Fibroblast of the aortic adventitia (primary cell): ENCODE measurements at regions not wholly inside any gene's neighbourhood (a gene's known extent, or its start where the extent isn't known, plus 50 kb on each side); places are given as distances from the start of the nearest gene placed in this dataset.
"Not testable (repeated sequence)": the region's sequence is repeated elsewhere in the genome, so short reads cannot be mapped to it uniquely, and the experiment has no call there.

Experiments used
- DNase-seq: peaks from one replicate; pipeline ENCODE4 v3.0.0-alpha.2; 2010; ENCODE audit warnings: low read depth
- H3K4me3 ChIP-seq: 2 replicates; pipeline ENCODE4 v1.5.1; 2011; ENCODE audit warnings: low read depth, mild to moderate bottlenecking, control low read depth, low read length, moderate library complexity
- TF ChIP-seq, protein P1 (sequence below): IDR thresholded peaks from 2 replicates; pipeline ENCODE4 v1.5.1; 2011; ENCODE audit warnings: mild to moderate bottlenecking, low read length, control low read depth, inconsistent platforms; ENCODE audit not compliant: insufficient read depth

DNA sequence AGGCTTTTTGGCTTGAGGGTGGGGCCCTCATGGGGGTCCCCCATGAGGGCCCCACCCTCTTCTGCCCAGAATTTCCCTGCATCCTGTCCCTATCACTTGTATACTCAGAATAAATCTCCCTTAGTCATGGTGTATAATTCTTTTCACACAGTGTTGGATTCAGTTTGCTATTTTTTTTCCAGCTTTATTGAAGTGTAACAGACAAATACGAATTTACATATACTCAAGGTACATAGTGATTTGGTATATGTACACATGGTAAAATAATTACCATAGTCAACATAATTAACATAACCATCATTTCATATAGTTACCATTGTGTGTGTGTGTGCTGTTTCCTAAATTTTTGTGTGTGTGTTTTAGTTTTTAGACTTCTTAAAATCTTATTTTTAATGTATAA, 289.4 kb downstream of the CNTNAP3B start:
- DNase-seq, H3K4me3 ChIP-seq: not testable (repeated sequence)

DNA sequence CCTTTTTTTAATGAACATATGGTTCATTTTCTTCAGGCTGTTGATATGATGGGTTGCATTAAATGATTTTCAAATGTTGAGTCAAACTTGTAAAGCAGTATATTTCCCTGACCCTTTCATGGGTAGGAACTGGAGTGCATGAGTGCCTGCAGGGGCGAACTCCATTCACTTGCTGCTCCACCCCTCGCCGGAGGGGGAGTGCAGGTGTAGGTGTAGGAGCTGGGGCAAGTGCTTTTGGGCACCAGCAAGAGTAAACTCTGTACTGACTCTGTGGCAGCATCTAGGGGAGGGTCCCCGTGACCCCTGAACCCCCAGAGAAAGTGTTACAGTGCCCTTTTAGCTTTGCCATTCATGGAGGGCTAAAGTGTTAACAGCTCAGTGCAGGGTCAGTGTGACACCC, 290.3 kb downstream of the CNTNAP3B start:
- not testable (repeated sequence) for H3K4me3 ChIP-seq, DNase-seq

DNA sequence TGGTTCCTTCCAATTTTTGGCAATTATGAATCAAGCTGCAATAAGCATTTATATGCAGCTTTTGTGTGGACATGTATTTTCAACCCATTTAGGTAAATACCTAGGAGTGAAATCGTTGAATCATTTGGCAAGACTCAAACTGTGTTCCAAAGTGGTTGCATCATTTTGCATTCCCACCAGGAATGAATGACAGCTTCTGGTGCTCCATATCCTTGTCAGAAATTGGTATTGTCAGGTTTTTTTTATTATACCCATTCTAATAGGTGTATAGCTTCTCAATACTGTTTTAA, 290.7 kb downstream of the CNTNAP3B start:
- DNase-seq: not testable (repeated sequence)

DNA sequence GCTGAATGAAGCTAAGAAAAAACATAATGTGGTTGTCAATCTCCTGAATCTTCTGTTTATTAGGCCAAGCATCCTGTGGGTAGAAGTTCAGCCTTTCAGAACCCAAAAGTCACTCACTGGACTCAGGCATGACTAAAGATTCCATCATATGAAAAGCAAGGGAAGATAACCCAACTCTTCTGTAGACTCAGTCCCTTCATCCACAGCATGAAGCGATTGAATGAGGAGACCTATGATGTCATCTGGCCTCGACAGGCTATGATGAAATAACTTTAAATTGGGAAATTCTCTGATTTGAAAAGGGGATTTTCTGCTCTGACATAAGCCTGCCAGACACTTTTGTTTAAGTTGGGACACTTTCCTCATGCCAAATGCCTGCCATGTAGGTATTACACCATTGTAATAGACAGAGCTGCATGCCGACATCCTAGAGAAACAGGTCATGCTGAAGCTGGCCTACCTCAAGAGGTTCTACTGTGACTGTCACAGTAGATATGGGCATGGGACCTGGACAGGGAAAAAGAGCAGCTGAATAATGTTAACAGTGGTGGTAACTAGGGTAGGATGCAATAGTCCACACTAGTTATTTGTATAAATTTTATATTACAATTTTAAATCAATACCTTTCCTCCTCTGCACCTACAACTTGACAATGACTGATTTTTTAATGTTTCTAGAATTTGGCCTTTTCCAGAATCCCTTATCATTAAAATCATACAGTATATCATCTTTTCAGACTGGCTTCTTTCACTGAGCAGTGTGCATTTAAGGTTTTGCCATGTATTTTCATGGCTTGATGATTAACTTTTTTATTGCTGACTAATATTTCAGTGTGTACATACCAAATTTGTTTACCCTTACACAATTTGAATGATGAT, 291.3 kb downstream of the CNTNAP3B start:
- H3K4me3 ChIP-seq, DNase-seq: not testable (repeated sequence)

More for the DNA sequence above, 290.7 kb downstream of the CNTNAP3B start:
- H3K4me3 ChIP-seq: not testable (repeated sequence)

DNA sequence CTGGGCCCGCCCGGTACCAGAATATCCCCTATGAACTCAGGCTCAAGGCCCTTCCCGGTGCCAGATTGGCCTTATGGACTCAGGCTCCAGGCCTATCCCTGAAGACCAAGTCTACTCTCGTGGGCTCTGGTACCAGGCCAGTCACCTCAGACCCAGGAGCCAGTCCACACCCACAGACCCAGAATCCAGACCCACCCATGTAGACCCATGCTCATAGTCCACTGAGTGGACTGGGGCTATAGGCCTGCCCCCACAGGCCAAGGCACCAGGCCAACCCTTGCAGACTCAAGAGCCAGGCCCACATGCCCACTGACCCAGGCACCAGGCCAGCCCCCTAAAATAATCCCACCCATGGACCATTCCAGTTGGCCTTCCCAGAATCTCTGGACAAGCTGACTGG, 296.1 kb downstream of the CNTNAP3B start:
- H3K4me3 ChIP-seq, DNase-seq: not testable (repeated sequence)

DNA sequence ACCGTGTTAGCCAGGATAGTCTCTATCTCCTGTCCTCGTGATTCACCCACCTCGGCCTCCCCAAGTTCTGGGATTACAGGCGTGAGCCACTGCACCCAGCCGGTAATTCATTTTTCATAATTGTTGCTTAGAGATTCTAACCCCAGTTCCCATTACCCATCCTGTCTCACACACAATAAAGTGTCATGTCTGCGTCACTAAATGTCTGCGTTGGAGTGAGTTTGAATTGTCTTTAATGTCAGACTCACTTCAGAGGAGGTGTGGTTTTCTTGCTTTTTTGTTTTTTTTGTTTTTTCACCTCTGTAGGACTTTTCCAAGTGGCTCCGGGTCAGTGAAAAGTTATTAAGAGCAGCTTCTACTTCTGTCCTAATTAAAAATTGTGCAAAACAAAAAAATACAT, 304.5 kb downstream of the CNTNAP3B start:
- not testable (repeated sequence) for H3K4me3 ChIP-seq, DNase-seq

DNA sequence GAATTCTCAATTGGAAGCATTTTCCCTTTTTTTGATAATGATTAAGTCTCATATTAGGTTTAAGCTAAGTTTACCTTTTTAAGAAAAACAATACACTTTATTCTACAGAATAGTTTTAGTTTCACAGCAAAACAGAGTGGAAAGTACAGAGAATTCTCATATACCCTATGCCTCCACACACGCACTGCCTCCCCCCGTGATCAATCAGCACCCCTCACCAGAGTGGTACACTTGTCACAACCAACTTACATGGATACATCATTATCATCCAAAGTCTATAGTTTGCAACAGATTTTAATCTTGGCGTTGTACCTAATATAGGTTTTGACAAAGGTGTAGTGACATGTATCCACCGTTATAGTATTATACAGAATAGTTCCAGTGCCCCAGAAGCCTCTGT, 326.5 kb downstream of the CNTNAP3B start:
- H3K4me3 ChIP-seq, DNase-seq: not testable (repeated sequence)

DNA sequence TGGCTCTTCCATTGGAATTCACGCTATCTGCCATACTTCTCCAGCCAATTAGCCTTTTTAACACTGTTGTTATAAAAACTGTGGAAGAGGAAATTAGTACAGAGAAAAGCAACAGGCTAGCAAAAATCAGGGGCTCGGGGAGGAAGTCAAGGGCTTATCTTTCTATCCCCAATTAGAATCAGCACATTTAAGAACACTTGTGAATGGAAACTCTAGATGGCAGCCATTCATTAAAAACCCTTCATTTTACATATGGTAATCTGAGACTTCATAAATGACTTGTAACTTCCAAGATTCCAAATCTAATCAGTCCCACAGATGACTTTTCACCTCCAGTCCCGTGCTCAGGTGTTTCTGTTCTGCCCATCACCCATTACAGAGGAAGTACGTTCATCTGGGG, 330.5 kb downstream of the CNTNAP3B start:
- H3K4me3 ChIP-seq: not testable (repeated sequence)
- TF ChIP-seq, protein P1, sequence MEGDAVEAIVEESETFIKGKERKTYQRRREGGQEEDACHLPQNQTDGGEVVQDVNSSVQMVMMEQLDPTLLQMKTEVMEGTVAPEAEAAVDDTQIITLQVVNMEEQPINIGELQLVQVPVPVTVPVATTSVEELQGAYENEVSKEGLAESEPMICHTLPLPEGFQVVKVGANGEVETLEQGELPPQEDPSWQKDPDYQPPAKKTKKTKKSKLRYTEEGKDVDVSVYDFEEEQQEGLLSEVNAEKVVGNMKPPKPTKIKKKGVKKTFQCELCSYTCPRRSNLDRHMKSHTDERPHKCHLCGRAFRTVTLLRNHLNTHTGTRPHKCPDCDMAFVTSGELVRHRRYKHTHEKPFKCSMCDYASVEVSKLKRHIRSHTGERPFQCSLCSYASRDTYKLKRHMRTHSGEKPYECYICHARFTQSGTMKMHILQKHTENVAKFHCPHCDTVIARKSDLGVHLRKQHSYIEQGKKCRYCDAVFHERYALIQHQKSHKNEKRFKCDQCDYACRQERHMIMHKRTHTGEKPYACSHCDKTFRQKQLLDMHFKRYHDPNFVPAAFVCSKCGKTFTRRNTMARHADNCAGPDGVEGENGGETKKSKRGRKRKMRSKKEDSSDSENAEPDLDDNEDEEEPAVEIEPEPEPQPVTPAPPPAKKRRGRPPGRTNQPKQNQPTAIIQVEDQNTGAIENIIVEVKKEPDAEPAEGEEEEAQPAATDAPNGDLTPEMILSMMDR: peak; percentile 21
- peak; percentile 73 for DNase-seq

DNA sequence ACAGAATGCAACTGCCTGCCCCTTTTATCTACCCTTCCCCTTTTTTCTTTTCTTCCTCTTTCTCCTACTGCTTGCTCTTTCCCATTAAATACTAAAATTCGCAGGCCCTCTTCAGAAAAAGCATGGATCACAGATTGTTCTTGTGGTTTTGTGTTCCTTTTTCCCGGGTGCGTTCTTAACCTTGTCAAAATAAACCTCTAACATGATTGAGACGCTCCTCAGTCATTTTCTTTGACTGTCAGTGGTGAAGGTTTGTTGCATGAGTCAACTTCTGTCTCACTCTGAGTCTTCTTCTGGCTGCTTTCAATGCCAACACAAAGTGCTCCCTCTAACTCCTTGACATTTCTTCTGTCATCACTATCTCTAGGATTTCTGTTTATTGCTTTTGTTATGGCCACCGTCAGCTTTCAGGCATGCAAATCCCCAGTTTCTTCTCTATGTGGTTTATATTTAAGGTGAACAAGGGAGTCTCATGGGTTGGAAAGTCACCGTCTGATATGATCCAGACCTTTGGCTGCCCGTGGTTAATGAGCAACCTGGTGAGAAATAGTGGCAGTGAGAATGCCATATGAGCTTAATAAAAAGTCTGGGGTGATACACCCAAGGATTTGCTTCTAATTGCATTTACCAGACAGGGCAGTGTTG, 338.4 kb downstream of the CNTNAP3B start:
- peak; percentile 18 for DNase-seq
- not testable (repeated sequence) for H3K4me3 ChIP-seq

DNA sequence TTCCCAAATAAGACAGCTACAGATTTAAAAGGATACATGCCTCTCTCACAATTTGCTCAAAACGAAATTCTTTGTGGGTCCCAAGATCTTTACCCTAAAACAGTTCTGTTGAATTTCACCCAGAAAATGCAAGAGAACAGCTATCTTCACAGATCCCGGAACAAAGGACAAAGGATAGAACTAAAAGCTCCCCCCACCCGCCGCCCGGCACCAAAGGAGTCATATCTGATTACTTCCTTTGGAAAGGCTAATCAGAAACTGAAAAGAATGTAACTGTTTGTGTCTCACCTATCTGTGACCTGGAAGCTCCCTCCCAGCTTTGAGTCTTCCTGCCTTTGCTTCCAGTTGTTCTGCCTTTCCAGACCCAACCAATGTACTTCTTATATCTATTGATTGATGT, 339.2 kb downstream of the CNTNAP3B start:
- DNase-seq, H3K4me3 ChIP-seq: not testable (repeated sequence)

DNA sequence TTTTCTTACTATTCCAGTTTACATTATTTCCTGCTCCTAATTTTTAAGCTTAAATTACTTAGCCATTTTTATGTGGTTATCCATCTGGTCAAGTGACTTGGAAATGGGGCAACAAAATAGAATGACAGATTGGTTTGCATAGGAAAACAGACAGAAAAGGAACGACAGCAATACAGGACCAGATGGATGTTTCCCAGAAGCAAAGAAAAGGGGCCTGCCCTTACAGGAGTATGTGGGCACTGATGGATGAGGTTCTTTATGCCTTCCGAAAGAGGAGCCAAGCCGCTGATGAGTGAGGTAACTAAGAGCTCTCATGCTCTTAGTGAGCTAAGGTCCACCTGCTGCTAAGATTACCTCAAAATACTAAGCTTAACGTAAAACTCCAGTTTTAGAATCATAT, 339.8 kb downstream of the CNTNAP3B start:
- H3K4me3 ChIP-seq, DNase-seq: not testable (repeated sequence)

DNA sequence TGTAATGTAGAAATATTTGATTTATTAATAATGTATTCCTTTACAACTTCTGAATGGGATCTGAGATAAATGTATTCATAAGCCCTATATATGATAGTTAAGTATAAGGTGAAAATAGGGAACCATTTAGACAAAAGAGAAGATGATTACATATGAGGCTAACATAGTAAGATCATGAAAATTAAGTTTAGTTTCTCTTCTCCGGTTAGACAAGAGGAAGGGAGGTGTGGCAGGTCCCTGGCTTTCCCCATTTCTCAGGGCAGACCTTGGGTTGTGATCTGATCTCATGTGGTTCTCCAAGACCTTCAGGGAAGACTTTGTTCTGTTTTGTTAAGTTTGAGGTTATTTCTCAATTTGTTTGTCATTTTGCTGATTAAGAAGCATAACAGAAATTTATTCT, 341.3 kb downstream of the CNTNAP3B start:
- DNase-seq, H3K4me3 ChIP-seq: not testable (repeated sequence)

DNA sequence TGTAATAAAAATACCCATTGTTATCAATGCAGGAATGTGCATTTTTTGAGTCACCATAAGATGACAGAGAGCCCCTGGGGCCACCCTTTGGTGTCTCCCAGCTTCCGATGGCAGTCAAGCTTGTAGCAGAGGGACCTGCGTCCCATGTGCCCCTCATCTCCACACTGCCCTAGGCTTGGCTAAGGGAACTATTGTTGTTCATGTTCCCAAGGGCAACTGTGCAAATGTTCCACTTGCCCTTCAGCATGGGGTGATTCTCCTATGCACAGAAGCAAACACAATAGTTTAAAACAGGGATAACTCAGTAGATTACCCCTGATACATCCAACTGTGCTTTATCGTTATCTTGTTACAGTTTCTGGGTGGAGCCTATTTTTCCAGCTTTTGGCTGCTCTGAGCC, 342.0 kb downstream of the CNTNAP3B start:
- H3K4me3 ChIP-seq, DNase-seq: not testable (repeated sequence)

DNA sequence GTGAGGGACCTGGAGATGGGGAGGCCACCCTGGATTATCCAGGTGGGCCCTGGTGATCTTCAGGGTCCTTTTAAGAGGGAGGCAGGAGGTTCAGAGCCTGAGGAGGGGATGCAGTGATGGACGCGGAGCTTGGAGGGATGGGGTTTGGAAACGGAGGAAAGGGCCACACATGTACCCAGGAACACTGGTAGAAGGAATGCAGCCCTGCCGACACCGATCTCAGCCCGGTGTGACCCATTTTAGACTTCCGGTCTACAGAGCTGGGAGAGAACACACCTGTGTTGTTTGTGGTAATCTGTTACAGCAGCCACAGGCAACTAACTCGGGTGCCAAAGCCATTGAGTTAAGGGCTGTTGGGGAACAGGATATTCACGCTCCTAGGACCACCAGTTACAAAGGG, 345.2 kb downstream of the CNTNAP3B start:
- H3K4me3 ChIP-seq, DNase-seq: not testable (repeated sequence)

DNA sequence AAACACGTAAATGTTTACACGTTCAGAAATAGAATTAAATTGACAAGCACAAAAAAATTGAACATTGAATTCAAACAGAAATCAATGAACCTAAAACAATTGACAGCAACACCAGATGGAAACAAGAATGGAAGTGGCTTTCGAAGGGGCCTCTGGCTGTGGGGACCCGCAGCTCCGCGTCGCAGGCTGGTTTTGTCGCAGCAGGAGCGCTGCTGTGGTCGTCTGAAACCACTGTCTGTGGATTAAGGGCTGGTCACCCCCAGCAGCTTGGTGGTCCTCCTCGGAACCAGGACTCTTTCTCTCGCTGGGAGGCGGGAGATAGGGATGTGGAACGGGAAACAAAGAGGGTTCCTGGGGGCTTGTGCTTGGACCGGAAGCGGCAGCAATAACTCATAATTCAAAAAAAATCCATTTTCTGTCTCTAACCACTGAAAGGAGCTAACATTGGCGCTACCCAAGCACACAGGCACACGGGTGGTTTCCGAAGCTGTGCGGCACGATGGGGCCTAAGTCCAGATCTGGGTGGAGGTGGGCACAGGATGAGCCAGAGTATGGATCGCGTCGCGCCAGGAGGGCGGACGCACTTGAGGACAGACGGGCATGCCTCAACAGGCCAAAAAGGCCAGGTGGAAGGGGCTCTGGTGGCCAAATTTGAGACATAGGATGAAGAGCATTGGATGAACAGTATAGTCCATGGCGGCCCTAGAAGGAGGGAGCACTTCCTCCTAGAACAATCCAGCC, 346.0 kb downstream of the CNTNAP3B start:
- not testable (repeated sequence) for DNase-seq, H3K4me3 ChIP-seq

DNA sequence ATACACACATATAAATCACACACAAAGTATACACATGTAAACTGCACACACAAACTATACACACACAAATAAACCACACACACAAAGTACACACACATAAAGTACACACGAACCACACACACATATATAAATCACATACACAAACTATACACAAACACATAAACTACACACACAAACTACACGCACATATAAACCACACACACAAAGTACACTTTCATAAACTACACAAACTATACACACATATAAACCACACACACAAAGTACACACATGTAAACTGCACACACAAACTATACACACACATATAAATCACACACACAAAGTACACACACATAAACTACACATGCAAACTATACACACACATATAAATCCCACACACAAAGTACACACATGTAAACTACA, 347.3 kb downstream of the CNTNAP3B start:
- not testable (repeated sequence) for DNase-seq

DNA sequence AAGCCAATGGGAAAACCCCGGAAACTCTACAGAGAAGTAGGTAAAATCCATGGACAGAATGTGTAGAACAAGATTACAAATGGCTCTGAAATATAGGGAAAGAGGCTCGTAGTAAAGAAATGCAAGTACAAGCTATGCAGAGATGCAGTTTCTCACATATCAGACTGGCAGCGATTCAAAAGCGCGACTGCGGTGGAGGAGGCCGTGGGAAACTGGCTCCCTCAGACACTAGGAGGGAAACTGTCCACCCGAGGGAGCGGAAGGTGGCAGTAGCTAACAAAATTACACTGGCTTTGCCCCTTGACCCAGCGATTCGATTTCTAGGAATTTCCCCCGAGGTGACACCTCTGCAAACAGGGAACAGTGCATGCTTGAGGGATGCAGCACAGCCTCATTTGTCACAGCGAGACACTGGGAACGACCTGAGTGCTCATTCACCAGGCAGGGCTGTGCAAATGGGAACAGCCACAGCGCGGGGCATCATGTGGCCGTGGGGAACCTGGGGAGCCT, 349.3 kb downstream of the CNTNAP3B start:
- H3K4me3 ChIP-seq, DNase-seq: not testable (repeated sequence)

More for the DNA sequence above, 347.3 kb downstream of the CNTNAP3B start:
- not testable (repeated sequence) for H3K4me3 ChIP-seq

DNA sequence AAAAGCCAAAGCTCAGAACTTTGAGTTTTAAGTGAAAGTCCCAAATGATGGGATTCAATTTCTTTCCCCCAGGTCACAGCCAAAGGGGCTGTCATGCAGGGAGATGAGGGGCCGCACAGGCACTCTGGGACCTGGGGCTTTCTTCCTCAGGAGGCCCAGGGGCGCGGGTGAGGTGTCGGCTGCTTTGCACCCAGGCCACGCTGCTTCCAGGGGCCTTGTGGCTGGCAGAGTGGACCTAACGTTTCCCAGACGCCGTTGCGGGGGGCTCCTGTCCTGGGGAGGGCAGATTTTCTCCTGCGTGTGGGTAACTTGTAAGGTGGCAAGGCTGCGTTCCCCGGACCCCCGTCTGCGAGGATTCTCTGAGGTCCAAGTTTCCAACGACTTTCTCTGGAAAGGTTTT, 350.0 kb downstream of the CNTNAP3B start:
- H3K4me3 ChIP-seq, DNase-seq: not testable (repeated sequence)
